Stimulated activated CD4-positive, alpha-beta T cell treated with anti-CD3 and anti-CD28 coated beads, Interleukin-1b, Interleukin-23, amount 100 ng/mL, for 1 hour (primary cell): ENCODE measurements at regions not wholly inside any gene's neighbourhood (a gene's known extent, or its start where the extent isn't known, plus 50 kb on each side); places are given as distances from the start of the nearest gene placed in this dataset.

ENCODE experiments used
- DNase-seq, 2 donors: peaks; one replicate each; pipeline ENCODE4 v3.0.0-alpha.2; 2020; ENCODE audit warnings: low read depth in 2 of 2

DNA sequence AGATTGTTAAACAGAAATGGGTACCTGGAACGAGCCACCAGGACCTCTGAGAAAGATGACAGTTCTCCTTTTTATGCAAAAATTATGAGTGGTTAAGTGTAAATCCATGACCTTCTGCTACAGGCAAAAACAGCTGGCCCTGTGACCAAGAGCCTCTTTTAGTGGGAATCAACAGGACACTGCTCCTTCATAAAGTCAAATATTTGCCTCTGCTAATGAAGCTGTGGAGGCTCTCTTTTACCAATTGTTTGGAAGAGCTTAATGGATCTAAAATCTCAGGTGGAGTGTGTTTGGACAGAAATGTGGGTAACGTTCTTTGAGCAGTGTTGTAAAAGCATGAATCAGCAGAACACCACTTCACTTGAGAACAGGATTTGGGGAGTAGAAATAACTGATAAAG lies 117.5 kb upstream of the PCSK2 start:
- no peak for DNase-seq

DNA sequence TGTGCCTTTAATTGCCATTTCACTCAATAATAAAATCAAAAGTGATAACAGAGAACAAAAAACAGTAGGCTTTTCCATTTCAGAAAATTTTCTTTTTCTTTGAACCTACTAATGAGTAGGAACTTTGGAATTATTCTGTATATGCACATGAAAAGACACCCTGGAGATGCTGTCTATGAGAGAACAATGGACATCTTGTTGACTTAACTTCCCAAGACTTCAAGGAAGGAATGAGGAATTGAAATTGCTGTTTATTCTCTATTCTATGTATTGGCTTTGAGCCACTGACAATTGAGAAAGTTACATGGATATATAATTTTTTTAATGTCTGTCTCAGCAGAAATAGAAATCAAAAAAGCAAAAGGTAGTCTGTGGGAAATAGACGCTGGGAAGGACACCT lies 98.6 kb upstream of the PCSK2 start:
- DNase-seq, result no peak

DNA sequence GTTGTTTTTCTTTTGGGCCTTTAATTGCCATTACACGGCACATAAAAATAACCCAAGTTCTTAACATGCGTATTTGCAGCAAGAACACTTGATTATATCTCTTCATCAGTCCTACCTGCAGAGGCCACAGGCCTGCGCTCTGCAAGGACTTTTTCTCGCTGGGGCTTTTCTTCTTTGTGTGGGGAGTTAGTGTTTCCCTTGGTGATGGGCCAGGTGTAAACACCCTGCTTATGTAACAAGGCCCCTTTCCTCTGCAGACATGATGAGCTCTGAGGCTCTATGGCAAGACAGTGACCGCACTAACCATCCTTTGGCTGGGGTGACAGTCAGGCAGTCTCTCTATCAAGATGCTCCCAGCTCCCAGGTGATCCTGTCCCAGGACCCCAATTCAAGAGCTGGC lies 97.8 kb upstream of the PCSK2 start:
- DNase-seq, result no peak

DNA sequence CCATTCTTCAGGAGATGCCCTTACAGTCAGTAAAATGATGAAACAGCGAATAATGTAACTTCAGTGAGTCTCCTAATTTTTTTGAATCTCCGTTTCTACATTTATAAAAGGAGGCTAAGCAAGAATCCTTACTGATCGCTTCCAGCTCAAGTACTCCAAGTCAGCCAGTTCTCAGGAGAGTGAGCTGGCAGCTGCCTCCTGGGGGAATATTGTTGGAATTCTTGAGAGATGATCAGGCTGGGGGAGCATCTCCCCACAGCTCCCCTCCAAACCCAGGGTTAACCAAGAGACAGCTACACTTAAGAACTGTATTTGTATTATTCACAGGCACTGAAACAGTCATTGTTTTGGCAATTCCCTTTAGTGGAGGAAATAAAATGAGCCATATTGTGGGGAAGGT lies 89.1 kb upstream of the PCSK2 start:
- DNase-seq, result no peak

DNA sequence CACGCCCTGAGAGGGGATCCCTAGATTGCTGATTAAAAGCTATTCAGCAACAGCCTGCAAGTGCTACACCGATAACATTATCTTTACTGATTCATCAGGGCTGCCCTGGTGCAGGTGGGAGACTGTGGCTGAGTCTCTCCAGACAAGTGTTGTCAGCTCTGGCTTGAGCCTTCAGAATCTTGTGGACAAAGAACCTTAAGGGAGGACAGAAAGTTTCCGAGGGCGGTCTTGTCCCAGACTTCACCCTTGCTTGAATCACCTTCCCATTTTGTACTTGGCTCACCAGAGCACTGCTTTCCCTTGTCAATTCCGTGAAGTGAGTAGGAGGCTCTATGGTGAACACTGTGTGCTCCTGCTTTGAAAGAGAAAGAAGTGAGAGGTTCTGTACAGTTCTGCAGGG lies 88.6 kb upstream of the PCSK2 start:
- DNase-seq, result no peak

DNA sequence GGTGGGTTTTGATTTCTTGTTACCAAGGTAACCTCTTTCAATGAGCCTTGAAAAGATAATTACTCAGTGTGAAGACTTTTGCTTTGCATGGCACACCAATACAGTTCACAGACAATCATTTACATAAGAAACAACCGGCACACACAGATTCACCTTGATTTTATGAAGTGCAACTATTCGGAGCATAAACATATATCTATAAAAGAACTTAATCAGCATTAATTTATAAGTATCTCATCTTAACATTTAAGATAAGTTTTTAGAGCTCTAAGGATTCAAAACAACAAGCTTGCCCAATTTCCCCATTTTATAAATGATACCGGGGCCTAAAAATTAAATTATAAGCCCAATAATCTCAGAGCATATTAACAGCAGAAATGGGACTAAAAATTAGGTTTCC lies 85.9 kb upstream of the PCSK2 start:
- DNase-seq, result no peak

DNA sequence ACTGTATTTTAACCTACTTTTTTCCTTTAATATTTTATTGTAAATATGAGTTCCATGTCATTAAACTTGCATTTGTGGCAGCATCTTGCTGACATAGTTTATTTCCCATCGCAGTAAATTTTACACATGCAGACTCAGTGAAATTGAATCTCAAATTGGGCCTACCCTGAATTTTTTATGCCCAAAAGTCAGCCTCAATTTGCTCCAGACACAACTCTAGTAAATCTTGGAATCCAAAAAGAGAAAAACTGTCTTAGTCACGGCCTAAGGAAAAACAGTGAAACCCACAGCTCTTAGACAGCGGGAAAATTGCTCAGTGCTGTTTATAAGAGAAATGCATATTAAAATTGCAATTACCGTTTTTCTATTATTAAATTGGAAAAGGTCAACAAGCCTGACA lies 85.3 kb upstream of the PCSK2 start:
- DNase-seq, result no peak

DNA sequence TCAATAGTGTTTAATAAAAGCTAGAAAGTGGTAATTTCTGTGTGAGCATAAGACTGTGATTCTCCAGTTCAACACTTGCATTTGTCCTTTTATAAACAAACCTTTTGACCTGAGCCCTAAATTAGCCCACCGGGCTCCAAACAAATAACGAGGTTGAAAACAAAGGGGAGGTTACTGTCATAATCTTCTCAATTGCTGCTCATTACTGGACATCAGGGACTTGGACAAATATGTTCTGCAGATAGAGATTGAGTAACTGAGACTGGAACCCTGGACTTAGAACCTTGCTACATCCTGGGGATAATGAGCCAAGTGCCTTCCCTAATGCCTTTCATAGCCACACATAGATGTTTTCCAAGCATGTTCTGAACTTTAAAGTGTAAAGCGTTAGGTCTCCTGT lies 84.2 kb upstream of the PCSK2 start:
- DNase-seq, result no peak

DNA sequence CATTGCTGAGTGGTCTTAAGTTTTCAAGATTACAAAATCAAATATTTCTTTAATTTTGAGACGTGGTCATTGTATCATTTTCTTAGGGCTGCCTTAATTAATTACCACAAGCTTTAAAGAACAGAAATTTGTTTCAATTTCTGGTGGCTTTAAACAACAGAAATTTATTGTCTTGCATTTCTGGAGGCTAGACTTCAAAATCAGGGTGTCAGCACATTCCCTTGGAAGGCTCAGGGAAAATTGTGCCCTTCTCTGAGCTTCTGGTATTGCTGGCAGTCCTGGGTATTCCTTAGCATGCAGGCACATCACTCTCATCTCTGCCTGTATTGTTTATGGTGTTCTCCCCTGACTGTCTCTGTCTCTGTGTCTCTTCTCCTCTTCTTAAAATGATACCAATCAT lies 76.0 kb upstream of the PCSK2 start:
- DNase-seq, result no peak

DNA sequence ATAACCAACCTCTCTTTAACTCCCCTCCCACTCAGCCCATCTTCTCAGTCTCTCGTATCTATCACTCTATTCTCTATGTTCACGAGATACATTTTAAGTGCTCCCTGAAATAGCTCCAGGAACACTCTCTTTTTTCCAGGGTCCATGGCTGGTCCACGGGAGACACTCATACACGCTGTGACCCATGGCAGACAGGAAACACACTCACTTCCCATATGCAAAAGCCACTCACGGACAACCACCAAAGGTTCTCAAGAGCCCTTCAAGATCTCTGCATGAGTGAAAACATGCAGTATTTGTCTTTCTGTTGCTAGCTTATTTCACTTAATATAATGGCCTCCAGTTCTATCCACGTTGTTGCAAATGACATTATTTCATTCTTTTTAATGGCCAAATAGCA lies 71.4 kb upstream of the PCSK2 start:
- DNase-seq, result no peak

DNA sequence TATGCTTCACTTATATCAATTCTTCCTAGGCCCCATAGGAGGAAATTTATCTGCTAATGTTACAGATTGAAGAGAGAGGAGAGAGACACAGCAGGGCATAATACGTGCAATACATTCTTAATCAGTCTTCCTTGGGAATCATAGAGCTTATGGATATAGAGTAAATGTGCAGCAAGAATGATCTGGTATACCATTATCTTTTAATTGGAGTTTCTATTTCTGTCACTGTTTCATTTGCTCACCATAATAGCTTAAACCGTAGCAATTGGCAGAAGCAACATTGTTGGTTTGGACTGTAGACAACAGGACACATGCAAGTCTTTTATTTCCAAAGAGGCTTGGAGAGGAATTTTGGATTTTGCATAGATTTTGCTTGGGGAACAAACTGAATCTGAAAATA lies 68.1 kb upstream of the PCSK2 start:
- DNase-seq, result no peak

DNA sequence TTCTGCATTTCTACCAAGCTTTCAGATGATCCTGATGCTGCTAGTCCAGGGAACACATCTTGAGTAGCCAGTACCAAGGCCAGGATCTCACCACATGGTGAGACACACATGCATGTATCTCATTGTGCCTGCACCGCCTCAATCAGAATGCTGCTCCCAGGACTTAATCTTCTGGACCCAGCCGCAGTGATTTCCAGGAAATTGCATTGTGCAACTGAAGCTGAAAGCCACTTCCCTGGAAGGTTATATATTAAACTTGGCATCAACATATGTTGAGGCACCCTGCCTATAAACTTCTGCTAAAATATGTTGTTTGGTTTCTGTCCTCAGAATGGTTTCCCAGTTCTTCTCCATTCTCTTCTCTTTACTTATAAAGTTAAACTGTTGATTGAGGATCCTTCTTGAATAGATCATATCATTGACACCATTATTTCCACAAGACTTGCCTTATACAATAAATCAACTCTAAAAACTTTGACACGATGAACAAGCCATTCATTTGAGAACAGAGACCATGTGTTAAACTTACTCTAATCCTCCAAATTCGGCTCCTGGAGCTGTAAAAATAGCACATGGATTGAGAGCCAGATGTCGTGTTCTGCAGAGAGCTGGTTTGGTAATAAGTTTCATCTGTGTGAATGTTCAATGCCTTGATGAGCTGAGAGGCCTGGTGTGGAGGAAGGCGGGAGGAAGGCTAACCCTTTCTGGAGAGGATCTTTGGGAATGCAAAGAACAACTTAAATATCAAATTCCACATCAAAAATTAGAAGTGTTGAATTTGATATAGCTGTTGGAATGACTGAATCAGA lies 65.0 kb upstream of the PCSK2 start:
- no peak for DNase-seq

DNA sequence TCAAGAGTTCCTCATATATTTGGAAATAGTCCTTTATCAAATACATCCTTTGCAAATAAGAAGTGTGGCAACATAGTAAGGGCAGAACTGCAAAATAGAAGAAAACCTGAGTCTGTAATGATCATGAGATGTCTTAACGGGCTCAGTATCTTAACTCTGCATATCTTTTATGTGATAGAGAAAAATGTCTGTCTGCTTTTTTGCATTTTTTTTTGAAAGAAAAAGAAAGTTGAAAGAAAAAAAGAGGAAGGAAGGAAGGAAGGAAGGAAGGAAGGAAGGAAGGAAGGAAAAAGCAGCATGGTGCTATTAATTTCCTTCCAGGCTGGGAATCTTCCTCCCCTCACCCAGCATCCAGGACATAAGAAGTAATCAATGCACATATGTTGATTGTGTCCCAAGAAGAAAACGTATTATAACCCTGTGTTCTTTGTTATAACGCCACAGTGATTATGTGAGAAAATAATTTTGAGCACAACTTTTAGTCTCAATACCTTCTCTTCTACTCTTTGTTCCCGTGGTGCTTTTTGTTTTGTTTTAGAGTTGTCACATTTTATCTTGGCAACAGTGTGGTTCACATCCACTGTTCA lies 58.7 kb upstream of the PCSK2 start:
- DNase-seq, result no peak

DNA sequence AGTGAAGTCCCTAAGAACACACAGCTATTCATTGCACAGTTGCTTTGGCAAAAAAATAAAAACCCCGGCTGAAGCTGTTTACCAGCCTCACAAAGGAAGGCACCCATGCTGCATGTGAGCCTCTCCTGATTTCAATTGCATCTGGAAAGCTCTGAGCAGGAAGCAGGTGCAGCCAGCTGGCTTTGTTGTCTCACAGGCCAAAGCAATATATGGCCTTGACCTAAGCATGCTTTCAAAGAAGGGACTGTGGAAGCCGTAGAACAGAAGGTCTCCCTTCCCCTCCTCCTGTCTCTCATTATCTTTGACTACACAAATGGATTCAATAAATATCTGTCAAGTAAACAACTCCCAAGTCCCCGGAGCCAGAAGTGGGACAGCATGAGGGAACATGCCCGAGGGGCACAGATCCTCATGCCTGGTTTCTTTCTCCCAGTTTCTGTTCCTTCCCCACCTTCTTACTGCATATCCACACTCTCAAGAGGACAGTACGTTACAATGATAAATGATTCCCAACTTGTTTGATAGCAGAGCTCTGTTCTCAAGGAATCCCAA lies 57.2 kb upstream of the PCSK2 start:
- DNase-seq, result no peak

DNA sequence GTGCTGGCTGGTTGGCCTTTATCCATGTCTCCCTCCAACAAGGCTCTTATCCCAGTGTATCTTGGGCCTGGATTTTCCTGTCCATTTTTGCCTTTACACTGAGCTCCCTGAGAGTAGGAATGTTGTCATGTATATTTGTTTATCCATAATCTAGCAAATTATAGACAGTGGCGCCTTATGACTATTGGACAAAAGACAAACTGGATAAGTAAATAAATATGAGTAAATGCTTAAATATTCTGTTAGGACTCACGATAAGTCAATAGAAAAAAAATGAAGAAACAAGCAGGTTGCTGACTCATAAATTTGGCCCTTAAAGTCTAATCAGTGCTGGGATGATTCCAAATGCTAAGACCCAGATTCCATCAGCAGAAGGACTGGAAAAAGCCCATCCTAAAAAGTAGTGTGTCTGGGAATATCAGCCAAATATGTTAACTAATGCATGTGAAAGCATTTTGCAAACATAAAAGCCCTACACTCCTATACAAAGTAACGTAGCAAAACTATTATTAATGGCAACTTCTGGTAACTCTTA lies 55.0 kb upstream of the PCSK2 start:
- no peak for DNase-seq

DNA sequence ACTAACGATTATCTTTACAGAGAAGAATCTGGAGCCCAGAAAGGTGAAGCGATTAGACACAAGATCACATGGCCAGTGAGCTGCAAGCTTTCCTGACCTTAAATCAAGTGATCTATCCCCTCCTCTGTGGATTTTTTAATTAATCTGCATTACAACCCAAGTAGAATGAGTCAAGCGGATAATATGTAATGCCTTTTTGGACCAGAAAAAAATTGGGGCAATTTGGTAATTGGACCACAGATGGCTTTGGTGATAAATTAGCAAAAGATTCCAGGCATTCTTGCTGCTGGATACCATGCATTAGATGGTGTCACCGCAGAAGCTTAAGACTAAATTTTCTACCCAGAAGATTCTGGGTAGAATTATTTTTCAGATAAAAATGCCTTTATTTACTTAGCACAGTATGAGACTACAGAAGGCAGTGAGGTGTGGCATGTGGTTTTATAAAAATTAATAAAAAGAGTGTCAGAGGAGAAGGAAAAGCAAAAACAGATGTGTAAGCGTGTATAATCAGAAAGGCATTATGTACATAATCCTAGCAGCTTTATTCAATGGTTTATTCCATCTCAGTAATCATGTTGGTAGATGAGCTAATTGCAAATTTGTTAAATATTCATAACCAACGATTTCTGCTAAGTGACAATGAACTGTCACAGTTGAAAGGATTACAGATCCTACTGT lies 53.9 kb upstream of the PCSK2 start:
- no peak for DNase-seq
